C4-2B (cell line): ENCODE measurements at regions not wholly inside any gene's neighbourhood (a gene's known extent, or its start where the extent isn't known, plus 50 kb on each side); places are given as distances from the start of the nearest gene placed in this dataset.

ENCODE experiments used
- ZFX ChIP-seq: fragments of 450-650 bp; IDR thresholded peaks from 2 replicates; pipeline ENCODE4 v1.6.1; 2017
- TF ChIP-seq, protein P1 (sequence below): fragments of 450-650 bp; conservative IDR thresholded peaks from 2 replicates; pipeline ENCODE4 v1.5.1; 2017; ENCODE audit warnings: mild to moderate bottlenecking

DNA sequence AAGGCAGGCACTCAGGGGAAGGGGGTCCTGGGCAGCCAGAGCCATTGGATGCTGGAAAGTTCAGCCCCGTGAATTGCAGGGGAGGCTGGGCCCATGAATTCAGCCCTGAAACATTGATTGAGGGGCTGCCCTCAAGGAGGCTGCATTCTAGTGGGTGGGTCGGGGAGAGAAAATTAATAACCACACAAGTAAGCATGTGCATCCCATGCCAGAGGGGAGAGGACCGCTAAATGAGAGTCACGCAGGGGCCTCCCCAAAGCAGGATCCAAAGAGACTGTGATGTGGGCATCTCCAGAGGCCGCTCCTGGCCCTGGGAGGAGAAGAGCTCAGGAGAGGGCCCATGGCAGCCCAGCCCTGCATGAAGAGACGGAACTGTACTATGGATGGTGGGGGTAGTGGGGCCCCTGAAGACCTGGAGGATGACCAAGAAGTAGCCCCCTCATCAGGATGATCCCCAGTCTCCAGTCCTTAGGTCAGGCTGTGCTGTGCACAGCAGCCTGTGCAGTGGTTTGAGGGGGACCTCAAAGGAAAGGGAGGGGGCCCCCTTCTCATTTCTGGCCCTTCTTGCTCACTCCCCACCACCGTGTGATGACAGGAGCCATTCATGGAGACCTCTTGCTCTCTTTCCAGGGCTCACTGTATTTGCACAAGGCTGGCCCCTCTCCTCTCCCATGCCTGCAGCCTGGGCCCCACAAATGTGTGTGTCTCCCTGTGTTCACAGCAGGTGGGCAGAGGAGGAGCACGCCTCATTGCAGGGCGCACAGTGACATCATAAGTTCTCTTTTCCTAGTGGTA, 233.6 kb upstream of the IRX1 start:
- TF ChIP-seq, protein P1, sequence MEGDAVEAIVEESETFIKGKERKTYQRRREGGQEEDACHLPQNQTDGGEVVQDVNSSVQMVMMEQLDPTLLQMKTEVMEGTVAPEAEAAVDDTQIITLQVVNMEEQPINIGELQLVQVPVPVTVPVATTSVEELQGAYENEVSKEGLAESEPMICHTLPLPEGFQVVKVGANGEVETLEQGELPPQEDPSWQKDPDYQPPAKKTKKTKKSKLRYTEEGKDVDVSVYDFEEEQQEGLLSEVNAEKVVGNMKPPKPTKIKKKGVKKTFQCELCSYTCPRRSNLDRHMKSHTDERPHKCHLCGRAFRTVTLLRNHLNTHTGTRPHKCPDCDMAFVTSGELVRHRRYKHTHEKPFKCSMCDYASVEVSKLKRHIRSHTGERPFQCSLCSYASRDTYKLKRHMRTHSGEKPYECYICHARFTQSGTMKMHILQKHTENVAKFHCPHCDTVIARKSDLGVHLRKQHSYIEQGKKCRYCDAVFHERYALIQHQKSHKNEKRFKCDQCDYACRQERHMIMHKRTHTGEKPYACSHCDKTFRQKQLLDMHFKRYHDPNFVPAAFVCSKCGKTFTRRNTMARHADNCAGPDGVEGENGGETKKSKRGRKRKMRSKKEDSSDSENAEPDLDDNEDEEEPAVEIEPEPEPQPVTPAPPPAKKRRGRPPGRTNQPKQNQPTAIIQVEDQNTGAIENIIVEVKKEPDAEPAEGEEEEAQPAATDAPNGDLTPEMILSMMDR = no peak
- no peak for TF ChIP-seq ZFX
